WTC11 (cell line): ENCODE measurements at regions not wholly inside any gene's neighbourhood (a gene's known extent, or its start where the extent isn't known, plus 50 kb on each side); places are given as distances from the start of the nearest gene placed in this dataset.

Experiments used
- ATAC-seq: fragments of 200-7000 bp; cut with Tn5 transposase; 2 replicates; pipeline ENCODE4 v1.10.0; 2021; ENCODE audit warnings: mild to moderate bottlenecking, moderate library complexity
- CTCF ChIA-PET: fragments of 300-600 bp; sonication (Branson Sonifier 250); formaldehyde crosslinking; loops from one replicate; lab custom pipeline; 2021; ENCODE audit warnings: antibody characterized with exemption; lab: Charles Lee
- POLR2A ChIA-PET: fragments of 350-600 bp; sonication (Branson Sonifier 250); formaldehyde crosslinking; loops from one replicate; lab custom pipeline; 2021; ENCODE audit warnings: antibody characterized with exemption; lab: Charles Lee
- DNase-seq: peaks from one replicate; pipeline ENCODE4 v3.0.0; 2021; ENCODE audit warnings: low spot score
- H3K27ac Mint-ChIP-seq: 2 replicates; pipeline ENCODE4 v1.8.0; 2021; ENCODE audit warnings: mixed read lengths
- H3K27me3 Mint-ChIP-seq: 2 replicates; pipeline ENCODE4 v1.8.0; 2021; ENCODE audit warnings: low read depth, mild to moderate bottlenecking, moderate library complexity, mixed read lengths
- H3K36me3 Mint-ChIP-seq: 2 replicates; pipeline ENCODE4 v1.8.0; 2021; ENCODE audit warnings: mixed read lengths
- H3K4me1 Mint-ChIP-seq: 2 replicates; pipeline ENCODE4 v1.8.0; 2022; ENCODE audit warnings: mixed read lengths
- H3K4me3 Mint-ChIP-seq: 2 replicates; pipeline ENCODE4 v1.8.0; 2021; ENCODE audit warnings: mild to moderate bottlenecking, moderate library complexity, mixed read lengths
- H3K9me3 Mint-ChIP-seq: 2 replicates; pipeline ENCODE4 v1.8.0; 2021; ENCODE audit warnings: mixed read lengths
- ATF3 ChIP-seq: sonication (generic); formaldehyde crosslinking; conservative IDR thresholded peaks from 2 replicates; pipeline ENCODE4 v1.8.1; 2022; ENCODE audit warnings: mild to moderate bottlenecking, missing genetic modification reagents
- ESRRA ChIP-seq: sonication (generic); formaldehyde crosslinking; IDR thresholded peaks from 2 replicates; pipeline ENCODE4 v1.8.1; 2022; ENCODE audit warnings: mild to moderate bottlenecking, missing genetic modification reagents, borderline replicate concordance
- FOXK1 ChIP-seq: sonication (generic); formaldehyde crosslinking; IDR thresholded peaks from 2 replicates; pipeline ENCODE4 v1.8.0; 2022; ENCODE audit warnings: mild to moderate bottlenecking, moderate library complexity, missing genetic modification reagents
- GABPB1 ChIP-seq: sonication (generic); formaldehyde crosslinking; IDR thresholded peaks from 2 replicates; pipeline ENCODE4 v1.8.1; 2023; ENCODE audit warnings: mild to moderate bottlenecking, missing genetic modification reagents
- GRHL2 ChIP-seq: fragments of 250-450 bp; sonication (Bioruptor Pico); IDR thresholded peaks from 2 replicates; pipeline ENCODE4 v1.8.0; 2022; ENCODE audit warnings: mild to moderate bottlenecking, moderate library complexity; ENCODE audit not compliant: insufficient replicate concordance, severe bottlenecking
- IRF1 ChIP-seq: sonication (generic); formaldehyde crosslinking; IDR thresholded peaks from 2 replicates; pipeline ENCODE4 v1.8.0; 2023; ENCODE audit warnings: missing genetic modification reagents
- KAT7 ChIP-seq: sonication (generic); formaldehyde crosslinking; IDR thresholded peaks from 2 replicates; pipeline ENCODE4 v1.8.1; 2023; ENCODE audit warnings: missing genetic modification reagents, mild to moderate bottlenecking, borderline replicate concordance
- MAX ChIP-seq: sonication (generic); formaldehyde crosslinking; IDR thresholded peaks from 2 replicates; pipeline ENCODE4 v1.8.0; 2022; ENCODE audit warnings: mild to moderate bottlenecking, missing genetic modification reagents
- MYBL2 ChIP-seq: sonication (generic); formaldehyde crosslinking; IDR thresholded peaks from 2 replicates; pipeline ENCODE4 v1.8.1; 2023; ENCODE audit warnings: mild to moderate bottlenecking, moderate library complexity, missing genetic modification reagents
- NFATC4 ChIP-seq: fragments of 250-450 bp; sonication (Bioruptor Pico); IDR thresholded peaks from 2 replicates; pipeline ENCODE4 v1.9.0; 2021; ENCODE audit warnings: mild to moderate bottlenecking
- NFE2L1 ChIP-seq: sonication (generic); formaldehyde crosslinking; IDR thresholded peaks from 2 replicates; pipeline ENCODE4 v1.8.1; 2023; ENCODE audit warnings: missing genetic modification reagents
- NR2C2 ChIP-seq: sonication (generic); formaldehyde crosslinking; IDR thresholded peaks from 2 replicates; pipeline ENCODE4 v1.8.0; 2022; ENCODE audit warnings: mild to moderate bottlenecking, missing genetic modification reagents
- NR3C1 ChIP-seq: sonication (generic); formaldehyde crosslinking; conservative IDR thresholded peaks from 2 replicates; pipeline ENCODE4 v1.8.1; 2023; ENCODE audit warnings: low read depth, mild to moderate bottlenecking, missing genetic modification reagents
- ZNF423 ChIP-seq: fragments of 250-450 bp; sonication (Bioruptor Pico); IDR thresholded peaks from 2 replicates; pipeline ENCODE4 v2.1.2; 2022; ENCODE audit warnings: mild to moderate bottlenecking, moderate library complexity
- ZNF425 ChIP-seq: fragments of 250-450 bp; sonication (Bioruptor Pico); conservative IDR thresholded peaks from 2 replicates; pipeline ENCODE4 v1.9.0; 2021; ENCODE audit warnings: mild to moderate bottlenecking
- ZSCAN18 ChIP-seq: fragments of 250-450 bp; sonication (Bioruptor Pico); IDR thresholded peaks from 2 replicates; pipeline ENCODE4 v2.1.2; 2022; ENCODE audit warnings: mild to moderate bottlenecking, moderate library complexity
- TF ChIP-seq, protein P1 (sequence below): sonication (generic); formaldehyde crosslinking; IDR thresholded peaks from 2 replicates; pipeline ENCODE4 v1.8.1; 2022; ENCODE audit warnings: missing genetic modification reagents, borderline replicate concordance
- TF ChIP-seq, protein P2 (sequence below): sonication (generic); formaldehyde crosslinking; IDR thresholded peaks from 2 replicates; pipeline ENCODE4 v1.8.1; 2023; ENCODE audit warnings: mild to moderate bottlenecking, missing genetic modification reagents, borderline replicate concordance
- TF ChIP-seq, protein P3 (sequence below): sonication (generic); formaldehyde crosslinking; IDR thresholded peaks from 2 replicates; pipeline ENCODE4 v1.8.0; 2023; ENCODE audit warnings: missing genetic modification reagents, mild to moderate bottlenecking, borderline replicate concordance

GRCh38 chr13:78228940-78229339 lies 310.3 kb upstream of the EDNRB start (continued):
- no peak for TF ChIP-seq ZNF423 (CRISPR knock-in tag)
- no peak for TF ChIP-seq ESRRA (CRISPR knock-in tag)
- TF ChIP-seq GABPB1 (CRISPR knock-in tag), result no peak
- TF ChIP-seq, protein P1, sequence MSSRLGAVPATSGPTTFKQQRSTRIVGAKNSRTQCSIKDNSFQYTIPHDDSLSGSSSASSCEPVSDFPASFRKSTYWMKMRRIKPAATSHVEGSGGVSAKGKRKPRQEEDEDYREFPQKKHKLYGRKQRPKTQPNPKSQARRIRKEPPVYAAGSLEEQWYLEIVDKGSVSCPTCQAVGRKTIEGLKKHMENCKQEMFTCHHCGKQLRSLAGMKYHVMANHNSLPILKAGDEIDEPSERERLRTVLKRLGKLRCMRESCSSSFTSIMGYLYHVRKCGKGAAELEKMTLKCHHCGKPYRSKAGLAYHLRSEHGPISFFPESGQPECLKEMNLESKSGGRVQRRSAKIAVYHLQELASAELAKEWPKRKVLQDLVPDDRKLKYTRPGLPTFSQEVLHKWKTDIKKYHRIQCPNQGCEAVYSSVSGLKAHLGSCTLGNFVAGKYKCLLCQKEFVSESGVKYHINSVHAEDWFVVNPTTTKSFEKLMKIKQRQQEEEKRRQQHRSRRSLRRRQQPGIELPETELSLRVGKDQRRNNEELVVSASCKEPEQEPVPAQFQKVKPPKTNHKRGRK, result no peak
- TF ChIP-seq, all 79 proteins: peak for 0

DNA sequence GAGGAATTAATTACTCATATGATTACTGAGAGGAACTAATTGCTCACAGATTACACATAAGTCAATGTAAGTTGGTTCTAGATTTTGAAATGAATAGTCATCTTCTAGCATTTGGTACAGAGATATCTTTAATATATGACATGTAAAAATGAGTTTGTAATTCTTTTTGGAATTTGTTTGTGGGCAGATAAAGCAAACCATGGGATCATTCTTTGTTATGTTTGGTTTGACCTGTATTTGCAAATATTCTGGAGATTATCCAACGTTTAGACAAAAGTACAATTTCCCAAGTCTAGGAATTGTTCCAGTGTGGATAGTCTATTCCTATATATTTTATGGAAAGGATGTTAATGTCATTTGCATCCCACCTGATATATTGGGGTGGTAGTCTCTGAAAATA lies 309.6 kb upstream of the EDNRB start:
- H3K9me3 Mint-ChIP-seq, result 0 out of 2 replicates have a peak, but pooled peaks cover 5% of the 10 kb centered on the region
- H3K4me3 Mint-ChIP-seq, result no peak overlapping the region
- TF ChIP-seq MYBL2 (CRISPR knock-in tag), result no peak
- TF ChIP-seq ATF3 (CRISPR knock-in tag), result no peak
- TF ChIP-seq ZNF425 (CRISPR knock-in tag), result no peak
- TF ChIP-seq NFE2L1 (CRISPR knock-in tag), result no peak
- no peak for TF ChIP-seq GABPB1 (CRISPR knock-in tag)
- no peak for TF ChIP-seq KAT7 (CRISPR knock-in tag)
- no peak for TF ChIP-seq ZSCAN18
- TF ChIP-seq MAX (CRISPR knock-in tag), result no peak
- no peak overlapping the region for H3K27ac Mint-ChIP-seq
- no peaks in the 10 kb centered on the region for H3K36me3 Mint-ChIP-seq
- H3K4me1 Mint-ChIP-seq, result no peaks in the 10 kb centered on the region
- DNase-seq, result no peak
- H3K27me3 Mint-ChIP-seq, result no peaks in the 10 kb centered on the region
- no peak for ATAC-seq
- ChIA-PET CTCF (no interaction called here), POLR2A (no interaction called here)

GRCh38 chr13:78227709-78228108 lies 309.1 kb upstream of the EDNRB start:
- no peaks in the 10 kb centered on the region for H3K4me1 Mint-ChIP-seq
- POLR2A ChIA-PET, result no interaction called here
- H3K27me3 Mint-ChIP-seq, result no peaks in the 10 kb centered on the region
- H3K9me3 Mint-ChIP-seq, result 0 out of 2 replicates have a peak, but pooled peaks cover 5% of the 10 kb centered on the region
- no peak for DNase-seq
- no peak overlapping the region for H3K27ac Mint-ChIP-seq
- no peak overlapping the region for H3K4me3 Mint-ChIP-seq
- no peaks in the 10 kb centered on the region for H3K36me3 Mint-ChIP-seq
- ATAC-seq, result no peak
- CTCF ChIA-PET, result no interaction called here
- TF ChIP-seq, protein P2, sequence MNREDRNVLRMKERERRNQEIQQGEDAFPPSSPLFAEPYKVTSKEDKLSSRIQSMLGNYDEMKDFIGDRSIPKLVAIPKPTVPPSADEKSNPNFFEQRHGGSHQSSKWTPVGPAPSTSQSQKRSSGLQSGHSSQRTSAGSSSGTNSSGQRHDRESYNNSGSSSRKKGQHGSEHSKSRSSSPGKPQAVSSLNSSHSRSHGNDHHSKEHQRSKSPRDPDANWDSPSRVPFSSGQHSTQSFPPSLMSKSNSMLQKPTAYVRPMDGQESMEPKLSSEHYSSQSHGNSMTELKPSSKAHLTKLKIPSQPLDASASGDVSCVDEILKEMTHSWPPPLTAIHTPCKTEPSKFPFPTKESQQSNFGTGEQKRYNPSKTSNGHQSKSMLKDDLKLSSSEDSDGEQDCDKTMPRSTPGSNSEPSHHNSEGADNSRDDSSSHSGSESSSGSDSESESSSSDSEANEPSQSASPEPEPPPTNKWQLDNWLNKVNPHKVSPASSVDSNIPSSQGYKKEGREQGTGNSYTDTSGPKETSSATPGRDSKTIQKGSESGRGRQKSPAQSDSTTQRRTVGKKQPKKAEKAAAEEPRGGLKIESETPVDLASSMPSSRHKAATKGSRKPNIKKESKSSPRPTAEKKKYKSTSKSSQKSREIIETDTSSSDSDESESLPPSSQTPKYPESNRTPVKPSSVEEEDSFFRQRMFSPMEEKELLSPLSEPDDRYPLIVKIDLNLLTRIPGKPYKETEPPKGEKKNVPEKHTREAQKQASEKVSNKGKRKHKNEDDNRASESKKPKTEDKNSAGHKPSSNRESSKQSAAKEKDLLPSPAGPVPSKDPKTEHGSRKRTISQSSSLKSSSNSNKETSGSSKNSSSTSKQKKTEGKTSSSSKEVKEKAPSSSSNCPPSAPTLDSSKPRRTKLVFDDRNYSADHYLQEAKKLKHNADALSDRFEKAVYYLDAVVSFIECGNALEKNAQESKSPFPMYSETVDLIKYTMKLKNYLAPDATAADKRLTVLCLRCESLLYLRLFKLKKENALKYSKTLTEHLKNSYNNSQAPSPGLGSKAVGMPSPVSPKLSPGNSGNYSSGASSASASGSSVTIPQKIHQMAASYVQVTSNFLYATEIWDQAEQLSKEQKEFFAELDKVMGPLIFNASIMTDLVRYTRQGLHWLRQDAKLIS, result no peak
- TF ChIP-seq NR3C1 (CRISPR knock-in tag) (no peak), FOXK1 (CRISPR knock-in tag) (no peak), NFATC4 (CRISPR knock-in tag) (no peak), IRF1 (CRISPR knock-in tag) (no peak), GRHL2 (CRISPR knock-in tag) (no peak), NR2C2 (CRISPR knock-in tag) (no peak)
- TF ChIP-seq, protein P3, sequence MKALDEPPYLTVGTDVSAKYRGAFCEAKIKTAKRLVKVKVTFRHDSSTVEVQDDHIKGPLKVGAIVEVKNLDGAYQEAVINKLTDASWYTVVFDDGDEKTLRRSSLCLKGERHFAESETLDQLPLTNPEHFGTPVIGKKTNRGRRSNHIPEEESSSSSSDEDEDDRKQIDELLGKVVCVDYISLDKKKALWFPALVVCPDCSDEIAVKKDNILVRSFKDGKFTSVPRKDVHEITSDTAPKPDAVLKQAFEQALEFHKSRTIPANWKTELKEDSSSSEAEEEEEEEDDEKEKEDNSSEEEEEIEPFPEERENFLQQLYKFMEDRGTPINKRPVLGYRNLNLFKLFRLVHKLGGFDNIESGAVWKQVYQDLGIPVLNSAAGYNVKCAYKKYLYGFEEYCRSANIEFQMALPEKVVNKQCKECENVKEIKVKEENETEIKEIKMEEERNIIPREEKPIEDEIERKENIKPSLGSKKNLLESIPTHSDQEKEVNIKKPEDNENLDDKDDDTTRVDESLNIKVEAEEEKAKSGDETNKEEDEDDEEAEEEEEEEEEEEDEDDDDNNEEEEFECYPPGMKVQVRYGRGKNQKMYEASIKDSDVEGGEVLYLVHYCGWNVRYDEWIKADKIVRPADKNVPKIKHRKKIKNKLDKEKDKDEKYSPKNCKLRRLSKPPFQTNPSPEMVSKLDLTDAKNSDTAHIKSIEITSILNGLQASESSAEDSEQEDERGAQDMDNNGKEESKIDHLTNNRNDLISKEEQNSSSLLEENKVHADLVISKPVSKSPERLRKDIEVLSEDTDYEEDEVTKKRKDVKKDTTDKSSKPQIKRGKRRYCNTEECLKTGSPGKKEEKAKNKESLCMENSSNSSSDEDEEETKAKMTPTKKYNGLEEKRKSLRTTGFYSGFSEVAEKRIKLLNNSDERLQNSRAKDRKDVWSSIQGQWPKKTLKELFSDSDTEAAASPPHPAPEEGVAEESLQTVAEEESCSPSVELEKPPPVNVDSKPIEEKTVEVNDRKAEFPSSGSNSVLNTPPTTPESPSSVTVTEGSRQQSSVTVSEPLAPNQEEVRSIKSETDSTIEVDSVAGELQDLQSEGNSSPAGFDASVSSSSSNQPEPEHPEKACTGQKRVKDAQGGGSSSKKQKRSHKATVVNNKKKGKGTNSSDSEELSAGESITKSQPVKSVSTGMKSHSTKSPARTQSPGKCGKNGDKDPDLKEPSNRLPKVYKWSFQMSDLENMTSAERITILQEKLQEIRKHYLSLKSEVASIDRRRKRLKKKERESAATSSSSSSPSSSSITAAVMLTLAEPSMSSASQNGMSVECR (CRISPR knock-in tag), result no peak
